ENCODE measurements at regions not wholly inside any gene's neighbourhood (a gene's known extent, or its start where the extent isn't known, plus 50 kb on each side); places are given as distances from the start of the nearest gene placed in this dataset.
"Not testable (repeated sequence)": the region's sequence is repeated elsewhere in the genome, so short reads cannot be mapped to it uniquely, and the experiment has no call there.

DNA sequence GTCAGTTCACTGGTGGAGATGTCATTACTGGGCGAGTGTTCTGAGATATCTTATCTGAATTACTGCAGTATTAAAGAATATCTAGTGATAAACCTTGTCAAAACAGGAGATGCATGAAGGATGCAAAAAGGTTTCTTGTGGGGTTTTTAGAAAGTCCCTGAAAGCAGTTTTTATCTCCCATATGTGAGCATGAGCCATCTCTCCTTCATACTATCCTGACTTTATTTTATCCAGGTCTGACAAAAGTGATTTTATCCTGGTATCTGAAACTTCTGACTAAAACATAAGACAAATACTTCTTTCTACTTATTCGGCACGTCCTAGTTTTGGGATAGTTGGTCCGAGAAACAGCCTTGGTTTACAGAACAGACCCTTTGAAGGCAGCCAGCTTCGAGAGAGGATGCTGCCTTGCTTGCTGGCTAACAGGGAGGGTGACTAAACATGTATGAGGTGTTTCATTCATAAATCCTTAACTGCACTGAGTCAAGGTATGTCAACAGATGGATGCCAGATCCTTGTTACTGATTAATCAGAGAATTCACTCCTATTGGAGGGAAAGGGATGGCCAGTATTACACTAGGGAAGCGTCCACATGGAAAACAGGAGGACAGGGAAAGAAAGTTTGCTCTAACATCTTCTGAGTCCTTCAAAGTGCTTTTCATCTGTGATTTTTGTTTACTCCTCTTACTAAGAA lies 172.8 kb upstream of the FAM240B start:
- H3F3A ChIP-seq (ENCODE audit: low read depth); H3K27ac Mint-ChIP-seq; H3K4me1 Mint-ChIP-seq; H3K9me3 Mint-ChIP-seq; H3K4me3 ChIP-seq; H3K36me3 Mint-ChIP-seq; H4K20me1 ChIP-seq (ENCODE audit: low read depth); H3K4me2 ChIP-seq; DNase-seq (ENCODE audit: low spot score); H3K27ac ChIP-seq; H3K79me2 ChIP-seq (ENCODE audit: low read depth); H3K36me3 ChIP-seq; H3K27me3 Mint-ChIP-seq (ENCODE audit: insufficient read depth, low read depth); H3K9ac ChIP-seq; H2AFZ ChIP-seq (replicated peaks); H3K9me3 ChIP-seq (ENCODE audit: low read depth); H3K27me3 ChIP-seq; H3K4me3 Mint-ChIP-seq; H3K4me1 ChIP-seq: not testable (repeated sequence)

DNA sequence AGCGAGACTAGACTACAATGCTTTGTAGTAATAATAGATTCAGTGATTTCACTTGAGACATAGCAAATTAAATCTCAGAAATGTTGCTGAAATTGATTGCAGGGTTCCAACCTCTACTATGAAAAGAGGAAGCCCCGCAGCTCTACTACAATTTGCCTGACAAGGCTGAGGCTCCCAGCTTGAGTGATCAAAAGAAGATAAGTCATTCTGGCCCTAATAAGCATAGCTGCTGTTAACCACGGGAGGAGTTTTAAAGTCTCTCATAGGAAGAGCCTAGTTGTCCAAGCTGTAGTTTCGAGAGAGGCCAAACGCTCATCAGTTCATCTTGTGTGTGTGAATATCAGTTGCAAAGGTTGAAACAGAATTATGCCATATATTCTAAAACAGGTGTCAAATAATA lies 166.1 kb upstream of the FAM240B start:
- H3K27me3 ChIP-seq; H3K4me3 ChIP-seq; H3K36me3 ChIP-seq; H4K20me1 ChIP-seq (ENCODE audit: low read depth); H3K9me3 Mint-ChIP-seq; H3K36me3 Mint-ChIP-seq; H3K4me1 Mint-ChIP-seq; H3K27me3 Mint-ChIP-seq (ENCODE audit: insufficient read depth, low read depth); H3K4me1 ChIP-seq; H3K27ac ChIP-seq; H3K9ac ChIP-seq; H2AFZ ChIP-seq (replicated peaks); H3K4me3 Mint-ChIP-seq; H3K27ac Mint-ChIP-seq; DNase-seq (ENCODE audit: low spot score); H3K9me3 ChIP-seq (ENCODE audit: low read depth); H3K4me2 ChIP-seq; H3F3A ChIP-seq (ENCODE audit: low read depth); H3K79me2 ChIP-seq (ENCODE audit: low read depth): not testable (repeated sequence)

DNA sequence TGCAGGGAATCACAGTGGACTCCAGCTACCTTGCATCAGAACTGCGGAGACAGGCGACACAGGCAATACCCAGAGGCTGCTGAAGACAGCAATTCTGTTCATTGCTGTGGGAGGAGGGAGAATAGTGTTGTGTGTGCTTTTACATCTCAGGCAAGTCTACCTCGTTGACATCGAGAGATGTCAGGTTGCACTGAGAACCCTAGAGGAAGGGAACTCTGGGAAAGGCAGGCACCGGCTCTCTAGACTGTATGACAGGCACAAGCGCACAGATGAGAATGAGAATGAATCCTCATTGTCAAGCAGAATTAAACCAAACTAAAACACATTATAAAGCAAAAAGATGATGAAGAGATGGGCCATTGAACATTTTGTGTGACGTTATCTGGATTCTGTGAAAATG lies 155.7 kb upstream of the FAM240B start:
- H3F3A ChIP-seq (ENCODE audit: low read depth); H3K27me3 Mint-ChIP-seq (ENCODE audit: insufficient read depth, low read depth); H2AFZ ChIP-seq (replicated peaks); H3K4me3 Mint-ChIP-seq; H3K4me1 Mint-ChIP-seq; H3K9me3 Mint-ChIP-seq; H4K20me1 ChIP-seq (ENCODE audit: low read depth); H3K79me2 ChIP-seq (ENCODE audit: low read depth); H3K4me3 ChIP-seq; H3K9ac ChIP-seq; H3K36me3 Mint-ChIP-seq; H3K27ac ChIP-seq; H3K9me3 ChIP-seq (ENCODE audit: low read depth); DNase-seq (ENCODE audit: low spot score); H3K4me2 ChIP-seq; H3K4me1 ChIP-seq; H3K27me3 ChIP-seq; H3K36me3 ChIP-seq; H3K27ac Mint-ChIP-seq: not testable (repeated sequence)

DNA sequence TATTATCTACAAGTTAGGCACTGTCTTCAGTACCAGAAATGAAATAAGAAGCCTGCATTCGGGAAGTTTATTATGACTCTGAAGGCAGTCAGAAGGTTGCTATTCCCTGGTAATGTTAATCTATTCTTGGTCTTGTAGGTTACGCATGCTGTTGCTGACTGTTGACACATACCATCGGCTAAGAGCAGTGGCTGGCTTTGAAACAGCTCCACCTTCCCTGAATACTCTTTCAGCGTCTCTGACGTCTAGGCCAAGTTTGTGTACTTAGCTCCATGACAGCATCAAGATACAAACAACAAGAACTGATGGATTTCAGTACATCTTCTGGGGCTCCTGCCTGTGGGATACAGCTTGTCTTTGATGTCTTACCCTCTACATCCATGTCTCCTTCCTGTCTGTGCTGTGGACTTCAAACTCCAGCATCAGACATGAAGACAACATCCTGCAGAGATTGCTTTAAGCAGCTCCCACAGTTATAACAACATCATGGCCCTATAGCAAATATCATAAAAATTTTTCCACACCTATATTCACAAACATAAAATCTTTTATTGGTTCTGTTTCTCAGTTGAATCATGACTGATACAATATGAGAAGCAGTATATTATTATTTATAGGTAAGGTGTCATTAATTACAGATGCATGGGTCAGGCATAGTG lies 151.5 kb upstream of the FAM240B start:
- H3K79me2 ChIP-seq (ENCODE audit: low read depth) = not testable (repeated sequence)

DNA sequence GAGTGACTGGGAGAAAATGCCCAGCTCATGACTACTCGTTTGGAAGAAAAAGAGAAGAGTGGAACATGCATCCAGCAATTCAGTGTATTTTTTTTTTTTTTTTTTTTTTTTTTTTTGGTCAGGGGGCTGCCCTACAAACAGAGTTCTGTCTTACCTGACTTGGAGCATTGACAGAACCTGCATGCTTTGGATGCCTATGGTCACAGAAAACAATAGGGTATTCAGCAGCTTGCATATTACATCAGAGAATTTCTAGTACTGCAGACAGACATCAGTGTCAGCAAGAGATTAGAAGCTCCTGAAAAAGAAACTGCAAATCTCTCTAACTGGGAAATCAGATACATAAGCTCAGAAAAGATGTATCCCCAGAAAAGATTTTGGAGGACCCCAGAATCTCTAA lies 139.9 kb upstream of the FAM240B start:
- not testable (repeated sequence) for H4K20me1 ChIP-seq (ENCODE audit: low read depth); H3K4me1 Mint-ChIP-seq; H3K4me1 ChIP-seq; H3K9me3 ChIP-seq (ENCODE audit: low read depth); H3K36me3 ChIP-seq; H3K9me3 Mint-ChIP-seq; H3K4me3 Mint-ChIP-seq; H3K27ac ChIP-seq; H3K4me3 ChIP-seq; H2AFZ ChIP-seq (replicated peaks); H3K9ac ChIP-seq; H3K27me3 ChIP-seq; H3K27ac Mint-ChIP-seq; H3F3A ChIP-seq (ENCODE audit: low read depth); DNase-seq (ENCODE audit: low spot score); H3K79me2 ChIP-seq (ENCODE audit: low read depth); H3K4me2 ChIP-seq; H3K27me3 Mint-ChIP-seq (ENCODE audit: insufficient read depth, low read depth); H3K36me3 Mint-ChIP-seq

More for the DNA sequence above, 151.5 kb upstream of the FAM240B start:
- H3K27me3 ChIP-seq; H3K27me3 Mint-ChIP-seq (ENCODE audit: insufficient read depth, low read depth); H3K36me3 ChIP-seq; H3K4me1 ChIP-seq; H2AFZ ChIP-seq (replicated peaks); H4K20me1 ChIP-seq (ENCODE audit: low read depth); H3K9me3 ChIP-seq (ENCODE audit: low read depth); H3K27ac ChIP-seq; H3K4me2 ChIP-seq; H3K4me1 Mint-ChIP-seq; H3K4me3 Mint-ChIP-seq; H3K9ac ChIP-seq; DNase-seq (ENCODE audit: low spot score); H3K4me3 ChIP-seq; H3K9me3 Mint-ChIP-seq; H3F3A ChIP-seq (ENCODE audit: low read depth); H3K36me3 Mint-ChIP-seq; H3K27ac Mint-ChIP-seq: not testable (repeated sequence)

DNA sequence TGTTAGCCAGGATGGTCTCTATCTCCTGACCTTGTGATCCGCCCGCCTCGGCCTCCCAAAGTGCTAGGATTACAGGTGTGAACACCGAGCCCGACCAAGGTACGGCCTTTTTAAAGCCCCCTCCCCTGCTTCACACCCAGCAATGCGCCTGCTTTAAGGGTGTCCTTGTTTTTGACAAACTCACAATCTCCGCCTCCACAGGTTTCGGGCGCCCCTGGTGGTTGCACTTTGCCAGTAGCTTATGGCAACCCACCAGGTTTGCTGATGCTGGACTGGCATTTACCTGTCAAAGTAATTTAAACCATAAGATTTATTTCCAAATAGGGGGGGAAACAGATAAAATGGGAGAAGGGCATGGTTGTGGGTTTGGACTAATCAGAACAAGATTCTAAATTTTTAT lies 129.0 kb upstream of the FAM240B start:
- not testable (repeated sequence) for H3K36me3 Mint-ChIP-seq; H3K4me1 Mint-ChIP-seq; H3K27me3 ChIP-seq; H2AFZ ChIP-seq (replicated peaks); H3K4me3 Mint-ChIP-seq; H3K36me3 ChIP-seq; H3K27me3 Mint-ChIP-seq (ENCODE audit: insufficient read depth, low read depth); H3K9me3 ChIP-seq (ENCODE audit: low read depth); H3F3A ChIP-seq (ENCODE audit: low read depth); H3K4me2 ChIP-seq; H3K27ac Mint-ChIP-seq; H3K27ac ChIP-seq; H3K4me1 ChIP-seq; H3K79me2 ChIP-seq (ENCODE audit: low read depth); H3K4me3 ChIP-seq; H3K9ac ChIP-seq; DNase-seq (ENCODE audit: low spot score); H4K20me1 ChIP-seq (ENCODE audit: low read depth); H3K9me3 Mint-ChIP-seq

DNA sequence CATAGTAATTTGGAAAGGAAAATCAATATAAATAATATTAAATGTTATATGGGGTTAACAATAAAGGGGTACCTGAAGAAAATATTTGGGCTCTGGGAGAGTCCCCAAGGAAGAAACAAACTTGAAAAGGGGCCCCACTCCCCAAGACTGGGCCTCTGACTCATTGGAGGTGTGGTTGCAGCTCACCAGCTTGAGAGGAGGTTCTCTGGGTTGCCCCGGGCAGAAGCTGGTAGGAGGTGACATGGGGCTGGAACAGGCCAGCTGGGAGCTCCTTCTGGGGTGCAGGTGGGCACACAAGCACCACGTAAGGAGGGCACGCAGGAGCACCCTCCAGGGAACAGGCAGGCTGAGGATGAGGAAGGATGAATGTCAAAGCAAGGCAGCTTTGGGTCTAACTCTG lies 120.3 kb upstream of the FAM240B start:
- not testable (repeated sequence) for H3K9ac ChIP-seq; H2AFZ ChIP-seq (replicated peaks); H3K27me3 Mint-ChIP-seq (ENCODE audit: insufficient read depth, low read depth); H4K20me1 ChIP-seq (ENCODE audit: low read depth); H3K4me1 Mint-ChIP-seq; H3K27ac Mint-ChIP-seq; H3K79me2 ChIP-seq (ENCODE audit: low read depth); H3K9me3 Mint-ChIP-seq; H3K27me3 ChIP-seq; H3K27ac ChIP-seq; H3K4me3 Mint-ChIP-seq; H3K36me3 Mint-ChIP-seq; H3K36me3 ChIP-seq; H3K9me3 ChIP-seq (ENCODE audit: low read depth); H3K4me1 ChIP-seq; DNase-seq (ENCODE audit: low spot score); H3K4me2 ChIP-seq; H3K4me3 ChIP-seq; H3F3A ChIP-seq (ENCODE audit: low read depth)

DNA sequence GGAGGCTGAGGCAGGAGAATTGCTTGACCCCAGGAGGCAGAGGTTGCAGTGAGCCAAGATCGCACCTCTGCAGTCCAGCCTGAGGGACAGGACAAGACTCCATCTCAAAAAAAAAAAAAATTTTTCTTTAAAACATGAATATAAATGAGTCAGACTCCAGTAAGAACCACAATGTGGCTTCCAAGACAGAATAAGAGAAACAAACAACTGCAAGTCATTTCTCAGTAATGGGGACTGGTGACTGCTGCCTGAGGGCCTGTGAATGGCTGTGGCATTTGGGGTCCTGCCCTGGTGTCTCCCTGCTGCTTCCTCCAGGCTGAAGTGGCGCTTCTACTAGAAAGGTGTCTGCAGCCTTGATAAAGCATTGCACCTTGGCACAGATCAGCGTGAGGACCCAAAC lies 113.8 kb upstream of the FAM240B start:
- not testable (repeated sequence) for H3K27ac ChIP-seq; H3K9ac ChIP-seq; H3K36me3 Mint-ChIP-seq; H3K4me2 ChIP-seq; H3K27me3 Mint-ChIP-seq (ENCODE audit: insufficient read depth, low read depth); H3F3A ChIP-seq (ENCODE audit: low read depth); H3K36me3 ChIP-seq; H3K4me1 Mint-ChIP-seq; H3K27ac Mint-ChIP-seq; H4K20me1 ChIP-seq (ENCODE audit: low read depth); H3K9me3 ChIP-seq (ENCODE audit: low read depth); DNase-seq (ENCODE audit: low spot score); H3K4me3 ChIP-seq; H3K79me2 ChIP-seq (ENCODE audit: low read depth); H3K4me1 ChIP-seq; H3K27me3 ChIP-seq; H3K4me3 Mint-ChIP-seq; H2AFZ ChIP-seq (replicated peaks); H3K9me3 Mint-ChIP-seq

All from neural progenitor cell (in vitro differentiated cells).